ENCODE measurements at regions not wholly inside any gene's neighbourhood (a gene's known extent, or its start where the extent isn't known, plus 50 kb on each side); places are given as distances from the start of the nearest gene placed in this dataset.

DNA sequence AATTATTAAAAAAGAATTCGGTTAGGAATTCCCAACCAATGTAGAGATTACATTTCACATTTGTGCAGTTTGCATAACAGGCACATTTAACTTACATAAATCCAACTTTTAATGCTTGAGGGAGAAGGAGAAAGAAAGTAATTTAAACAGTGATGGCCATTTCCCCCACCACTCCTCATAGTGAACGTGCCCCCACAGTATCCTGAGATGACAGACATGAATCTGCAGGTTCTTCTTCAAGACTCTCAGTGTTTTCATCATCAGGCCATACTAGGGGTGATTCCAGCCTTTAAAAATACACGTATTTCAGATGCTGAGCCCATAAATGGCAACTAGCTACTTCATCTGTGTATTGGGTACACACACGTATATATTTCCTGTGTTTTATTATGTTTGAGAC, 51.3 kb upstream of the WIPF1 start:
- TF ChIP-seq, protein P1, sequence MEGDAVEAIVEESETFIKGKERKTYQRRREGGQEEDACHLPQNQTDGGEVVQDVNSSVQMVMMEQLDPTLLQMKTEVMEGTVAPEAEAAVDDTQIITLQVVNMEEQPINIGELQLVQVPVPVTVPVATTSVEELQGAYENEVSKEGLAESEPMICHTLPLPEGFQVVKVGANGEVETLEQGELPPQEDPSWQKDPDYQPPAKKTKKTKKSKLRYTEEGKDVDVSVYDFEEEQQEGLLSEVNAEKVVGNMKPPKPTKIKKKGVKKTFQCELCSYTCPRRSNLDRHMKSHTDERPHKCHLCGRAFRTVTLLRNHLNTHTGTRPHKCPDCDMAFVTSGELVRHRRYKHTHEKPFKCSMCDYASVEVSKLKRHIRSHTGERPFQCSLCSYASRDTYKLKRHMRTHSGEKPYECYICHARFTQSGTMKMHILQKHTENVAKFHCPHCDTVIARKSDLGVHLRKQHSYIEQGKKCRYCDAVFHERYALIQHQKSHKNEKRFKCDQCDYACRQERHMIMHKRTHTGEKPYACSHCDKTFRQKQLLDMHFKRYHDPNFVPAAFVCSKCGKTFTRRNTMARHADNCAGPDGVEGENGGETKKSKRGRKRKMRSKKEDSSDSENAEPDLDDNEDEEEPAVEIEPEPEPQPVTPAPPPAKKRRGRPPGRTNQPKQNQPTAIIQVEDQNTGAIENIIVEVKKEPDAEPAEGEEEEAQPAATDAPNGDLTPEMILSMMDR (conservative IDR thresholded peaks at IDR 0.05; ENCODE audit: low read length): no peak
- TF ChIP-seq EZH2phosphoT487 (IDR thresholded peaks at IDR 0.05; ENCODE audit: borderline replicate concordance): no peak

More for the DNA sequence above, 51.3 kb upstream of the WIPF1 start:
- Histone ChIP-seq H3K4me2 (ENCODE audit: low read depth, low read length, poor library complexity, severe bottlenecking) (no peak overlapping the region), H3K36me3 (ENCODE audit: insufficient read depth, low read length) (no peaks in the 10 kb centered on the region), H3K4me3 (ENCODE audit: low read length, poor library complexity, severe bottlenecking) (no peak overlapping the region), H3K9ac (ENCODE audit: low read depth, low read length, poor library complexity, severe bottlenecking) (no peak overlapping the region), H3K4me1 (ENCODE audit: insufficient read depth, low read length, poor library complexity, severe bottlenecking) (no peaks in the 10 kb centered on the region), H4K20me1 (ENCODE audit: insufficient read depth, low read length, poor library complexity, severe bottlenecking) (no peaks in the 10 kb centered on the region), H3K9me3 (ENCODE audit: insufficient read depth, low read depth, low read length) (no peaks in the 10 kb centered on the region), H2AFZ (ENCODE audit: low read length) (no peak overlapping the region), H3K9me2 (replicated peaks; ENCODE audit: low read depth, low read length) (no peaks in the 10 kb centered on the region), H3F3A (ENCODE audit: low read depth) (no peaks in the 10 kb centered on the region), H3K27me3 (ENCODE audit: insufficient read depth, low read length, poor library complexity, severe bottlenecking) (no peaks in the 10 kb centered on the region), H3K79me2 (ENCODE audit: insufficient read depth, low read length) (peaks cover 3% of the 10 kb centered on the region; the same call in 1 of the 2 replicates)
